ENCODE measurements at regions not wholly inside any gene's neighbourhood (a gene's known extent, or its start where the extent isn't known, plus 50 kb on each side); places are given as distances from the start of the nearest gene placed in this dataset.

GRCh38 chr20:60505423-60505822 is 547.2 kb downstream of the CDH26 start:
- WGBS, 2 experiments (ENCODE audit: extremely low coverage in 1 of 2, insufficient coverage in 1 of 2, insufficient read length in 1 of 2, insufficient replicate concordance in 2 of 2, low coverage in 1 of 2, low lambda C conversion rate in 2 of 2, missing lambda C conversion rate in 1 of 2) = 47% methylated on average over 2 of the region's 3 CpGs; no CpG with 5 or more reads in 1 of the 2 experiments
- TF ChIP-seq RAD21 (IDR thresholded peaks at IDR 0.05 in 1 of 2, conservative IDR thresholded peaks at IDR 0.05 in 1 of 2; ENCODE audit: low read depth in 2 of 2, low read length in 2 of 2) (no peak), GABPA (IDR thresholded peaks at IDR 0.05; ENCODE audit: borderline replicate concordance, insufficient read depth, low read length) (no peak), BRCA1 (IDR thresholded peaks at IDR 0.05; ENCODE audit: low read depth, low read length) (no peak), CTCF (IDR thresholded peaks at IDR 0.05; ENCODE audit: control extremely low read depth in 1 of 3, insufficient read depth in 1 of 3, low read depth in 1 of 3, low read length in 3 of 3) (peak in 1 of 3 experiments; percentile 3; a peak in 1 of 4 replicates), RNF2 (IDR thresholded peaks at IDR 0.05; ENCODE audit: borderline replicate concordance, low read depth, low read length, missing control alignments, poor library complexity, severe bottlenecking) (no peak)
- H3K4me2 ChIP-seq (ENCODE audit: insufficient read depth in 1 of 2, low read depth in 2 of 2, low read length in 2 of 2) = no peak overlapping the region

More at GRCh38 chr20:60505423-60505822, 547.2 kb downstream of the CDH26 start:
- Histone ChIP-seq H2BK12ac (ENCODE audit: low read depth, low read length) (no peak overlapping the region), H3K4ac (replicated peaks; ENCODE audit: insufficient read length, low read depth, low read length) (no peak overlapping the region), H4K5ac (ENCODE audit: insufficient read length, low read depth, low read length) (no peak overlapping the region), H4K8ac (ENCODE audit: extremely low read depth, insufficient read depth, low read length) (no peak overlapping the region), H3K27ac (ENCODE audit: low read depth, low read length) (no peak overlapping the region), H3K23me2 (ENCODE audit: low read depth, low read length) (peaks cover 11% of the 10 kb centered on the region; the same call in 1 of the 2 replicates), H3K36me3 (ENCODE audit: control insufficient read depth in 2 of 4, insufficient read depth in 4 of 4, low read length in 3 of 4) (no peaks in the 10 kb centered on the region), H3K79me1 (ENCODE audit: low read depth, low read length) (no peaks in the 10 kb centered on the region), H2AFZ (ENCODE audit: low read length) (no peak overlapping the region), H3K23ac (ENCODE audit: insufficient read length) (no peak overlapping the region), H3K9ac (replicated peaks in 1 of 4; ENCODE audit: extremely low read depth in 1 of 4, low read depth in 3 of 4, low read length in 3 of 4) (no peak overlapping the region), H4K20me1 (replicated peaks in 1 of 2; ENCODE audit: control insufficient read depth in 1 of 2, insufficient read depth in 2 of 2, low read length in 2 of 2) (no peaks in the 10 kb centered on the region), H3K4me3 (ENCODE audit: extremely low read depth in 1 of 4, insufficient read depth in 2 of 4, low read depth in 3 of 4, low read length in 4 of 4) (no peak overlapping the region), H3K14ac (ENCODE audit: insufficient read length) (no peak overlapping the region), H2BK20ac (ENCODE audit: low read length) (no peak overlapping the region), H3K9me3 (ENCODE audit: insufficient read depth in 2 of 2, low read depth in 1 of 2, low read length in 1 of 2) (no peaks in the 10 kb centered on the region), H3K79me2 (ENCODE audit: control insufficient read depth in 1 of 2, insufficient read depth in 2 of 2, low read length in 2 of 2) (no peaks in the 10 kb centered on the region), H2BK5ac (ENCODE audit: low read depth, low read length) (no peak overlapping the region), H3K56ac (replicated peaks; ENCODE audit: insufficient read length, low read depth, low read length) (no peak overlapping the region), H2AK5ac (ENCODE audit: low read depth, low read length) (no peak overlapping the region), H2BK120ac (replicated peaks; ENCODE audit: low read depth, low read length) (no peak overlapping the region), H3K27me3 (replicated peaks in 1 of 4; ENCODE audit: control insufficient read depth in 3 of 4, extremely low read depth in 1 of 4, insufficient read depth in 3 of 4, low read length in 3 of 4) (no peaks in the 10 kb centered on the region; a peak in 1 of 7 replicates), H2BK15ac (ENCODE audit: low read length) (no peak overlapping the region), H3K18ac (ENCODE audit: extremely low read depth, low read length) (no peak overlapping the region), H4K91ac (replicated peaks; ENCODE audit: insufficient read length, low read length) (no peak overlapping the region), H3K4me1 (replicated peaks in 1 of 4; ENCODE audit: control insufficient read depth in 3 of 4, insufficient read depth in 4 of 4, low read length in 3 of 4) (peaks cover 0 to 2% (median 0%) of the 10 kb centered on the region in 4 experiments; a peak in 1 of 7 replicates)
- ChIA-PET POLR2A (ENCODE audit: partially characterized antibody) (no interaction called here), CTCF (ENCODE audit: partially characterized antibody) (interaction anchor here (0.7 to 1.7 kb wide), 6 partner anchors 30 to 455 kb away, joined by 3 to 5 read pairs (median 3); no protein-coding TSS in a partner anchor)
- DNase-seq (ENCODE audit: low read depth in 1 of 2, low spot score in 2 of 2) (no peak), FAIRE-seq (no peak)

All from H1 (cell line).